HepG2 (cell line): ENCODE measurements at regions not wholly inside any gene's neighbourhood (a gene's known extent, or its start where the extent isn't known, plus 50 kb on each side); places are given as distances from the start of the nearest gene placed in this dataset.
"Not testable (repeated sequence)": the region's sequence is repeated elsewhere in the genome, so short reads cannot be mapped to it uniquely, and the experiment has no call there.

ENCODE experiments used
- EZH2 ChIP-seq: conservative IDR thresholded peaks from 2 replicates; pipeline ENCODE4 v1.6.1; 2012; ENCODE audit warnings: mild to moderate bottlenecking, low read depth, low read length, moderate library complexity
- FOXA3 ChIP-seq: IDR thresholded peaks from 2 replicates; pipeline ENCODE4 v1.6.1; 2016; ENCODE audit warnings: missing genetic modification reagents, missing compliant biosample characterization
- FOXJ3 ChIP-seq: sonication (generic); formaldehyde crosslinking; IDR thresholded peaks from 2 replicates; pipeline ENCODE4 v1.4.0; 2020; ENCODE audit warnings: missing genetic modification reagents, mild to moderate bottlenecking, borderline replicate concordance
- PHF5A ChIP-seq: IDR thresholded peaks from one replicate; pipeline ENCODE4 v1.6.1; 2018; ENCODE audit warnings: low read depth, missing genetic modification reagents; ENCODE audit not compliant: unreplicated experiment
- PRMT3 ChIP-seq: sonication (generic); formaldehyde crosslinking; IDR thresholded peaks from 2 replicates; pipeline ENCODE4 v1.8.1; 2022; ENCODE audit warnings: low read depth, mild to moderate bottlenecking, moderate library complexity, missing genetic modification reagents, borderline replicate concordance
- ZFP36 ChIP-seq: fragments of 150-350 bp; IDR thresholded peaks from 2 replicates; pipeline ENCODE4 v1.6.1; 2018; ENCODE audit warnings: borderline replicate concordance, low read length, low read depth; ENCODE audit not compliant: partially characterized antibody
- ZMAT3 ChIP-seq: sonication (generic); formaldehyde crosslinking; conservative IDR thresholded peaks from 2 replicates; pipeline ENCODE4 v1.7.0; 2021; ENCODE audit warnings: missing genetic modification reagents
- TF ChIP-seq, protein P1 (sequence below): IDR thresholded peaks from 2 replicates; pipeline ENCODE4 v1.6.1; 2016; ENCODE audit warnings: missing compliant biosample characterization, missing genetic modification reagents, borderline replicate concordance
- TF ChIP-seq, protein P2 (sequence below): sonication (generic); formaldehyde crosslinking; IDR thresholded peaks from 2 replicates; pipeline ENCODE4 v1.5.0; 2020; ENCODE audit warnings: mild to moderate bottlenecking, missing genetic modification reagents, moderate library complexity
- TF ChIP-seq, protein P3 (sequence below): sonication (generic); formaldehyde crosslinking; IDR thresholded peaks from 2 replicates; pipeline ENCODE4 v1.8.1; 2023; ENCODE audit warnings: mild to moderate bottlenecking, missing genetic modification reagents
- TF ChIP-seq, protein P4 (sequence below): sonication (generic); formaldehyde crosslinking; IDR thresholded peaks from 2 replicates; pipeline ENCODE4 v1.4.0; 2020; ENCODE audit warnings: low read depth, mild to moderate bottlenecking, missing genetic modification reagents

DNA sequence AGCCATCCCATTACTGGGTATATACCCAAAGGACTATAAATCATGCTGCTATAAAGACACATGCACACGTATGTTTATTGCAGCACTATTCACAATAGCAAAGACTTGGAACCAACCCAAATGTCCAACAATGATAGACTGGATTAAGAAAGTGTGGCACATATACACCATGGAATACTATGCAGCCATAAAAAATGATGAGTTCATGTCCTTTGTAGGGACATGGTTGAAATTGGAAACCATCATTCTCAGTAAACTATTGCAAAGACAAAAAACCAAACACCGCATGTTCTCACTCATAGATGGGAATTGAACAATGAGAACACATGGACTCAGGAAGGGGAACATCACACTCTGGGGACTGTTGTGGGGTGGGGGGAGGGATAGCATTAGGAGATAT is 85.7 kb upstream of the PPP2R5C start:
- TF ChIP-seq EZH2; ZMAT3; FOXA3; PHF5A (CRISPR knock-in tag); FOXJ3; ZFP36; PRMT3 (CRISPR knock-in tag): not testable (repeated sequence)
- TF ChIP-seq, protein P1, sequence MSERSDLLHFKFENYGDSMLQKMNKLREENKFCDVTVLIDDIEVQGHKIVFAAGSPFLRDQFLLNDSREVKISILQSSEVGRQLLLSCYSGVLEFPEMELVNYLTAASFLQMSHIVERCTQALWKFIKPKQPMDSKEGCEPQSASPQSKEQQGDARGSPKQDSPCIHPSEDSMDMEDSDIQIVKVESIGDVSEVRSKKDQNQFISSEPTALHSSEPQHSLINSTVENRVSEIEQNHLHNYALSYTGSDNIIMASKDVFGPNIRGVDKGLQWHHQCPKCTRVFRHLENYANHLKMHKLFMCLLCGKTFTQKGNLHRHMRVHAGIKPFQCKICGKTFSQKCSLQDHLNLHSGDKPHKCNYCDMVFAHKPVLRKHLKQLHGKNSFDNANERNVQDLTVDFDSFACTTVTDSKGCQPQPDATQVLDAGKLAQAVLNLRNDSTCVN (CRISPR knock-in tag), result not testable (repeated sequence)
- TF ChIP-seq, protein P2, sequence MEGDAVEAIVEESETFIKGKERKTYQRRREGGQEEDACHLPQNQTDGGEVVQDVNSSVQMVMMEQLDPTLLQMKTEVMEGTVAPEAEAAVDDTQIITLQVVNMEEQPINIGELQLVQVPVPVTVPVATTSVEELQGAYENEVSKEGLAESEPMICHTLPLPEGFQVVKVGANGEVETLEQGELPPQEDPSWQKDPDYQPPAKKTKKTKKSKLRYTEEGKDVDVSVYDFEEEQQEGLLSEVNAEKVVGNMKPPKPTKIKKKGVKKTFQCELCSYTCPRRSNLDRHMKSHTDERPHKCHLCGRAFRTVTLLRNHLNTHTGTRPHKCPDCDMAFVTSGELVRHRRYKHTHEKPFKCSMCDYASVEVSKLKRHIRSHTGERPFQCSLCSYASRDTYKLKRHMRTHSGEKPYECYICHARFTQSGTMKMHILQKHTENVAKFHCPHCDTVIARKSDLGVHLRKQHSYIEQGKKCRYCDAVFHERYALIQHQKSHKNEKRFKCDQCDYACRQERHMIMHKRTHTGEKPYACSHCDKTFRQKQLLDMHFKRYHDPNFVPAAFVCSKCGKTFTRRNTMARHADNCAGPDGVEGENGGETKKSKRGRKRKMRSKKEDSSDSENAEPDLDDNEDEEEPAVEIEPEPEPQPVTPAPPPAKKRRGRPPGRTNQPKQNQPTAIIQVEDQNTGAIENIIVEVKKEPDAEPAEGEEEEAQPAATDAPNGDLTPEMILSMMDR, result not testable (repeated sequence)
- TF ChIP-seq, protein P3, sequence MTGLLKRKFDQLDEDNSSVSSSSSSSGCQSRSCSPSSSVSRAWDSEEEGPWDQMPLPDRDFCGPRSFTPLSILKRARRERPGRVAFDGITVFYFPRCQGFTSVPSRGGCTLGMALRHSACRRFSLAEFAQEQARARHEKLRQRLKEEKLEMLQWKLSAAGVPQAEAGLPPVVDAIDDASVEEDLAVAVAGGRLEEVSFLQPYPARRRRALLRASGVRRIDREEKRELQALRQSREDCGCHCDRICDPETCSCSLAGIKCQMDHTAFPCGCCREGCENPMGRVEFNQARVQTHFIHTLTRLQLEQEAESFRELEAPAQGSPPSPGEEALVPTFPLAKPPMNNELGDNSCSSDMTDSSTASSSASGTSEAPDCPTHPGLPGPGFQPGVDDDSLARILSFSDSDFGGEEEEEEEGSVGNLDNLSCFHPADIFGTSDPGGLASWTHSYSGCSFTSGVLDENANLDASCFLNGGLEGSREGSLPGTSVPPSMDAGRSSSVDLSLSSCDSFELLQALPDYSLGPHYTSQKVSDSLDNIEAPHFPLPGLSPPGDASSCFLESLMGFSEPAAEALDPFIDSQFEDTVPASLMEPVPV, result not testable (repeated sequence)
- TF ChIP-seq, protein P4, sequence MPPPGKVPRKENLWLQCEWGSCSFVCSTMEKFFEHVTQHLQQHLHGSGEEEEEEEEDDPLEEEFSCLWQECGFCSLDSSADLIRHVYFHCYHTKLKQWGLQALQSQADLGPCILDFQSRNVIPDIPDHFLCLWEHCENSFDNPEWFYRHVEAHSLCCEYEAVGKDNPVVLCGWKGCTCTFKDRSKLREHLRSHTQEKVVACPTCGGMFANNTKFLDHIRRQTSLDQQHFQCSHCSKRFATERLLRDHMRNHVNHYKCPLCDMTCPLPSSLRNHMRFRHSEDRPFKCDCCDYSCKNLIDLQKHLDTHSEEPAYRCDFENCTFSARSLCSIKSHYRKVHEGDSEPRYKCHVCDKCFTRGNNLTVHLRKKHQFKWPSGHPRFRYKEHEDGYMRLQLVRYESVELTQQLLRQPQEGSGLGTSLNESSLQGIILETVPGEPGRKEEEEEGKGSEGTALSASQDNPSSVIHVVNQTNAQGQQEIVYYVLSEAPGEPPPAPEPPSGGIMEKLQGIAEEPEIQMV (CRISPR knock-in tag), result not testable (repeated sequence)
